Left forelimb (tissue), 1 donor: ENCODE measurements at regions not wholly inside any gene's neighbourhood (a gene's known extent, or its start where the extent isn't known, plus 50 kb on each side); places are given as distances from the start of the nearest gene placed in this dataset.
"Not testable (repeated sequence)": the region's sequence is repeated elsewhere in the genome, so short reads cannot be mapped to it uniquely, and the experiment has no call there.

Experiments used
- DNase-seq: peaks from one replicate; pipeline ENCODE4 v3.0.0-alpha.2; 2018; ENCODE audit warnings: low spot score

DNA sequence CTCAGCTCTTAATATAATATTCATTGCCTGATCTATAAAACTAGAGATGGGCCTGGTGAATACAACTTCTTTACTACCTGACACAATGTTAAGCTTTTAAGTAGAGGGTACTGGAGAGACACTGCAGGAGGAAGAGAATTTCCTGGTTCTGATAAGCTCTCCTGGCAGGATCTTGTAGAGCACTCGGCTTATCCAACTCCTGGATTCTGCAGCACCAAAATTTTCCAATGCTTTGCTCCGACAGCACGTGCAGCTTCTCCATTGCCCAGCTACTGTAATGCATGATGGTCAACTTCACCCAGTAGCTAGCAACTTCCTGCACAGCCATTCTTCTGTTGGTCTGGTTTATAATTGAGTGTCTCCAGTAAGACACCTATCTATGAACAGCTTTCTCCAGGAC, 686.2 kb upstream of the BOD1L1 start:
- no peak for DNase-seq

DNA sequence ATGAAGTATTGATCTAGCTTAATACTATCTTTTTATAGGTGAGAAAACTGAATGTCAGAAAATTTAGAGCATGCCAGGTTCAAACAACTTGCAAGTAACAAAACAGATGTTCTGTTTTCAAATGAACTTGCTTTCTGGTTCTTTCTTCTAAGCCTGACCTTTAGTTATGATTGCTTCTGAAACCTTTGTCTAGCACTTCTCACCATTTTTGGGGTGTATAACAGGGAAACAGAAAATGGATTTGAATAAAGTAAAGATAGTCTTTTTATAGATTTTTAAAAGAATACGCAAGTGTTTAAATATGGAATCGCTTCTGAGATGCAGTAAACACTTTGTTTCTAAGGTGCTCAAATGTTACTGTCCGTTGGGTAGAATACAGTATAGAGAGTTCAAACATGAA, 687.2 kb upstream of the CPEB2 start:
- DNase-seq: no peak

- no peak for DNase-seq
Measured at GRCh38 chr4:14317351-14317750, 684.9 kb upstream of the CPEB2 start.

DNA sequence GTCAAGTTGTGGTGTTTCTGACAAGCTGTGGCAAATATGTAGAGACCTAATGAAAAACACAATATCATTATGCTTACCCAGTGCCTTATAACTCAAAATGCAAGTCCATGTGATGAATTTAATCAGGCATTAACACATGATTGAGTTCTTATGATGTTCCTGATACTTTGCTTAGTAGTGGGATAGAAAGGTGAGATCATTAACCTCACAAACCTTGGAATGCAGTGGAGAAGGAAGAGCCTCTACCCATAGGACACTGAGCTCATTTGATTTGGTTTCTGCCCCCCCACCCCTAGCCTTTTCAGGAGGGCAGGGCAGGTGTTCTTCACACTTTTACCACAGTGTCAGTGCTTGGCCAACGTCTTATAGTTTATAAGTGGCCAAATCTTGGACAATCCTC, 683.6 kb upstream of the CPEB2 start:
- DNase-seq: no peak

GRCh38 chr4:14321723-14322122, 680.6 kb upstream of the CPEB2 start:
- no peak for DNase-seq

DNA sequence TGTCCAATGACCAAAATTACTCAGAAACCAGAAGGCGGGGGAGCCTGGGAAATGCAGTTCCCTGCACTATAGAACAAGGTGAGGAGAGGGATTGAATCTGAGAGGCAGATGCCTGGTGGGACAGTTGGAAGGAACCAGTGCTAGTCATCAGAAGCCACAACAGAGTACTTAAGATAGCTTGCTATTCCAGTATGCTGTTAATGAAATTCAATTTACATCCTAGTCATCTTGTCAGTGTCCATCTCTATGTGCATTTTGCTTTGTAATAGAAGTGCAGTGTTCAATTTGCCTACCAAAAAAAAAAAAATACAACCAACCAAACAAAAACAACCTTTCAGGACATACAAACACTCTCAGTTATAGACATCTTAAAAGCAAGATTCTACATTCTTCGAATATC, 679.1 kb upstream of the CPEB2 start:
- no peak for DNase-seq

DNA sequence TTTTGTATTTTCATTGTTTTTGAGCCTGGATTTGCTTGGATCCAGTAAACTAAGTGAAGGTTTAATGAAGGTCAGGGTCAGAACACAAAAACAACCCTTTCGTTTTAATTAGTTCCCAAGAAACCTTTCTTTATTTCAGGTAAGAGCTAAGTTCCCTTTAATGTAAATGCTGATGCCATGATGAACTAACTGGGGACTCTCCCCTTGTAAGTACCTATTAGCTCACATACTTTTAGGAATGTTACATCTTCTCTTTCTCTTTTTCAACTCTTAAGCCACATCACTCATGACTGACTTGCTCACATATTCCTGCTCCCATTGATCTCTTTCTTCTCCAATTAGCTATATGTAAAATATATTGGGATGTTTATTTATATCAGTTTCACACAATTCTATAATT, 673.1 kb upstream of the CPEB2 start:
- no peak for DNase-seq

- DNase-seq: no peak
Measured at GRCh38 chr4:14333616-14334015, 668.7 kb upstream of the CPEB2 start.

- no peak for DNase-seq
Measured at GRCh38 chr4:14334166-14334565, 668.1 kb upstream of the CPEB2 start.

DNA sequence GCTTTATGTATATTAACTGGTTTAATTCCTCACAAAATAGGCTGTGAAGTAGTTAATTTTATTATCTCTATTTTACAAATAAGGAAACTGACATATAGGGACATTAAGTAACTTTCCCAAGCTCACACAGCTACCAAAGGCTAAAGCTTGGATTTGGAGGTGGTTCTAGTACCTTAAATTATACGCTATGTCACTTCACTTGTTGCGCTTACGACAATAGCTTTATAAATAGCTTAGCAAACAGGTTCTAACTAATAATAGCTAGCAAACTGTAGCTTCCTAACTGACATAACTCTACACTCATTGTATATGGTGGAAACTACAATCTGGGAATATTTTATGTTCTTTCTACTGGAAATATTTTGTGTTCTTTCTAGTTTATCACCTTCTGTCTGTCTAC, 666.4 kb upstream of the CPEB2 start:
- DNase-seq: no peak

GRCh38 chr4:14336656-14337055, 665.6 kb upstream of the CPEB2 start:
- DNase-seq: no peak

DNA sequence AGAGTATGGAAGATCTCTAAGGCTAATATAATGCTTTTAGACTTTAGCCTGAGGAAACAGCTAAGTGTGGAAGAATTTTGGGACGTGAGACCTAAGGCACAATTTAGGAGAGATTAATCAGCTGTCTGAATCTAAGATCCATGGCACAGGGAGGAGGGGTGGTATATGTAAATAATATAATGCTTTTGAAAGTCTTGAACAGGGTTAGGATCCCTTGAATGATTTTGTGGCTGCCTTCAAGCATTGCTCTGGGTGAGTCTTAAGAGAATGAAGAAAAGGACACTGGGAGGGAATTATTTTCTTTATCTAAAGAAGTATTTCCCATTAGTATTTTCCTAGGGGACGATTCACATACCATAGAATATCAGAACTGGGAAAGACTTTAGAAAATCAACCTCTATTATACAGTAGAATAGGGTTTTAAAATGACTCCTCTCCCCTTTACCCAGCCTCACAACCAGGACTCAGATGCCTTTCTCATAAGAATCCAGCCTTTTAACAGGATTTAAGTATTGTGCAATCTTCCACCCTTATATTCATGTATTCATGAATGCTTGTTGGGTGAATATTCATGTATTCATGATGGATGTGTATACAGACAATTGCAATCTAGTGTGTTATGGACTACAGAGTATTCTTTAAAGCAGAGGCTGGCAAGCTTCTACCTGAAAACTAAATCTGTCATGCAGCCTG, 664.2 kb upstream of the CPEB2 start:
- no peak for DNase-seq

GRCh38 chr4:14338585-14339265, 663.6 kb upstream of the CPEB2 start:
- DNase-seq: no peak

- DNase-seq: no peak
Measured at GRCh38 chr4:14339715-14340114, 662.6 kb upstream of the CPEB2 start.

- DNase-seq: no peak
Measured at GRCh38 chr4:14340321-14340720, 662.0 kb upstream of the CPEB2 start.

DNA sequence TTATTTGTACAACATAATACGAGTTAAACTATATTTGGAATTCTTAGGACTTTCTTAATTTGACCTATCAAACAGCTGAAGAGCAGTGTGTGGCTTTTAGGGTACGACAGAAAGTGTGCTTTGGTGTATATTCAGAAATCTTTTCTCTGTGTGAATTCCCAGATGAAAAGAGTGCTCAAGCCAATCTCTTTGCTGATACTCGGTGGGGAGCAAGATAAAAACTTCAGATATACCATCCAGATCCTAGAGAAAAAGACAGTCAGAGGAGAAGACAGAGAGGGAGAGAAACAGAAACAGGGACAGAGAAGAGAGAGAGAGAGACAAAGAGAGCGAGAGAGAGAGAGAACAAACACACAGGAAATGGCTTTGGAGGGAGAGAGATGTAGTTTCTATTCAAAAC, 658.3 kb upstream of the CPEB2 start:
- DNase-seq: no peak

DNA sequence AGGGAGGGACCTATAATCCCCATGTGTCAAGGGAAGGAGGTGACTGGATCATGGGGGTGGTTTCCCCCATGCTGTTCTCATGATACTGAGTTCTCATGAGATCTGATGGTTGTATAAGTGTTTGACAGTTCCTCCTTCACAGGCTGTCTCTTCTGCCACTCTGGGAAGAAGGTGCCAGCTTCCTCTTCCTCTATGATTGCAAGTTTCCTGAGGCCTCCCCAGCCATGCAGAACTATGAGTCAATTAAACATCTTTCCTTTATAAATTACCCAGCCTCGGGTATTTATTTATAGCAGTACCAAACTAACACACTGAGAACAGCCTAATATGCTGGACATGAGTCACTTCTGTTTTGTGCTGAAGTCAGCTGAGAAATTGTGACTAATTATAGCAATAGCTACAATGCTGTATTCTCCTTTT, 656.9 kb upstream of the CPEB2 start:
- DNase-seq: no peak

- DNase-seq: no peak
Measured at GRCh38 chr4:14347526-14347925, 654.8 kb upstream of the CPEB2 start.

DNA sequence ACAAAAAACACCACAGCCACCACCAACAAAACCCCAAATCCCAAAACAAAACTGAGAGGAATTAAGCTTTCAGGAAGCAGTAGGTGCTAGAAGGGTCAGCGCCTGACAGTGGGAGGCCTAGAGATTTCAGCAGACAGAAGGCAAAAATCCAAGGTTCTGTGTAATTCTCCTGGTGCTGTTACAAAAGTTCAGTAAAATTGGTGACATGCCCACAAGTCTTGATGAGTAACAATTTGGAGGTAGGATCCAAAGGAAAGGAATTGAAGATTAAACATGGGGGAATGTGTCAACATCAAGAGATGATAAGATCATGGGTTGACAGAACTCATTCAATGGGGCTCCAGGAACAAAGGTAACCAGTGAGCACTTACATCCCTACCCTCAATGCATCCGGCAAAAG, 653.8 kb upstream of the CPEB2 start:
- no peak for DNase-seq

- not testable (repeated sequence) for DNase-seq
Measured at GRCh38 chr4:14358544-14359160, 643.6 kb upstream of the CPEB2 start.

- DNase-seq: no peak
Measured at GRCh38 chr4:14359991-14360390, 642.3 kb upstream of the CPEB2 start.

DNA sequence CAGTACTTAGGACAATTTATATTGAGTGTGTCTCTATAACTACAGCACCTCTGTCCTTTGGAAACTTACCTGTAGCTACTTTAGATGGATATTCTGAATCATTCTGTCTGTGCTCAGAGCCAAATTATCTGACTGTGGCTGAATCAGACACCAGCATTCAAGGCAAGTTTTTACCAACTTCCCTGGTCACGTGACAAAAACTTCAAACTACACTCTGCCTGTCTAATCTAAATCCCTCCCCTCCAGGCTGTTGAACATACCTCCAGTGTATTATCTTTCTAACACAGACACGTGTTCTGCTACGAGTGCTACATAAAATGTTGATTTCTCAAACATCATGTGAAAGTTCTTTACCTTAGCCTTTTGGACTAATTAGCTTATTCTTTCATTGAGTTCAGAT, 641.2 kb upstream of the CPEB2 start:
- DNase-seq: no peak

DNA sequence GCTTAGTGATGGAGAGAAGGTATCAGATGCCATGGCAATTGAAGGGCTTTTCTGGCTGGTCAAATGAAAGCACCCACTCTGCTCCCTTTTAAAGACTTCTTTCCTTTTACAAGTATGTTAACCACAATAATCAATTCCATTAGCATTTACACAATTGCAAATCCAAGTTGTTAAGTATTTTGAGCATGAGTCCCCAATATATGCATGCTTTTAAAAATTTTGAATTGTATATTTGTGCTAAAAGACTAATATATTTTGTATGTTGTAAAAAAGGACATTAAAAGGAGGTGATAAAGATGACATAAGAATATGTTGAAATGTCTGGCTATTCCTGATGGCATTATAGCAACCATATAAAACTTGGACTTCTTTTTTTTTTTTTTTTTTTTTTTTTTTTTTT, 639.9 kb upstream of the CPEB2 start:
- no peak for DNase-seq
